ENCODE measurements at regions not wholly inside any gene's neighbourhood (a gene's known extent, or its start where the extent isn't known, plus 50 kb on each side); places are given as distances from the start of the nearest gene placed in this dataset.

DNA sequence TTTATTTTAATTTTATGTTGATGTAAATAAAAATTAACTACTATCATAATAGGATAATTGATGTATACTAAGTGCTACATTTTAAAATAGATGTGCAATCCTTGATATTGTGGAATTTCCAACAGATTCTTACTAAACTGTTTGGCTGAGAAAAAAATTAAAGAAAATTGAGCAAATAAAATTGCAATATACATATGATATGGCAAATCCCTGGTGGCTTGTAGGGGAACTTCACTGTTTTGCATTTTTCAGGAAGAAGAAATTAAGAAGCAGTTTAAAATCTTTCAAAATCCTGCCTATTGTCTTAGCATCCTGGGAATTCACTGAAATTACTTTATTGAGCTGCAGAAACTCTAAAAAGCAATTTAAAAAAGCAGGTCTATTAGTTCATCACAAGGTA is 191.4 kb upstream of the ADGRB3 start:
- no peak for DNase-seq (ENCODE audit: low read depth, low spot score)
- BruUV-seq (replicated peaks) = no TSS peak
- no peak overlapping the region for H2AFZ ChIP-seq (ENCODE audit: low read depth, low read length)
- no peaks in the 10 kb centered on the region for H3K9me1 ChIP-seq (replicated peaks; ENCODE audit: control insufficient read depth, extremely low read depth, insufficient read depth, low read length)
- no peaks in the 10 kb centered on the region for H4K20me1 ChIP-seq (replicated peaks; ENCODE audit: control insufficient read depth, extremely low read depth, insufficient read depth, low read length)
- no peak overlapping the region for H3K4me2 ChIP-seq (ENCODE audit: insufficient read depth, low read length)
- dilution Hi-C loops (cut with MboI; ENCODE audit: extremely low pct_ligation_motif_present, low sequenced_read_pairs) (no loop called here), intact Hi-C loops (cut with micrococcal nuclease) (no loop called here)
- no peaks in the 10 kb centered on the region for H3K27me3 ChIP-seq (ENCODE audit: control insufficient read depth in 2 of 2, insufficient read depth in 2 of 2, low read length in 2 of 2)
- ChIA-PET POLR2A (no interaction called here), CTCF (no interaction called here)
- no peaks in the 10 kb centered on the region for H3K4me1 ChIP-seq (ENCODE audit: control insufficient read depth, extremely low read depth, insufficient read depth, low read length)
- no peak overlapping the region for H3K4me3 ChIP-seq (replicated peaks in 1 of 3; ENCODE audit: insufficient read depth in 1 of 3, low read depth in 1 of 3, low read length in 3 of 3)
- TF ChIP-seq JUN (IDR thresholded peaks at IDR 0.05; ENCODE audit: borderline replicate concordance, insufficient read depth, insufficient read length, low read depth) (no peak), POLR2AphosphoS5 (IDR thresholded peaks at IDR 0.05; ENCODE audit: insufficient read depth, low read depth, low read length) (no peak), FOS (IDR thresholded peaks at IDR 0.05; ENCODE audit: borderline replicate concordance, insufficient read depth, low read length) (no peak), MYC (IDR thresholded peaks at IDR 0.05; ENCODE audit: low read depth, low read length) (no peak), GATA2 (IDR thresholded peaks at IDR 0.05; ENCODE audit: insufficient read depth, insufficient read length, low read depth, low read length) (no peak), EZH2 (IDR thresholded peaks at IDR 0.05; ENCODE audit: borderline replicate concordance, low read depth, low read length, severe bottlenecking) (no peak), POLR2A (IDR thresholded peaks at IDR 0.05; ENCODE audit: low read depth, low read length) (no peak), MAX (IDR thresholded peaks at IDR 0.05; ENCODE audit: insufficient read depth, insufficient read length) (no peak)
- TF ChIP-seq, protein P1, sequence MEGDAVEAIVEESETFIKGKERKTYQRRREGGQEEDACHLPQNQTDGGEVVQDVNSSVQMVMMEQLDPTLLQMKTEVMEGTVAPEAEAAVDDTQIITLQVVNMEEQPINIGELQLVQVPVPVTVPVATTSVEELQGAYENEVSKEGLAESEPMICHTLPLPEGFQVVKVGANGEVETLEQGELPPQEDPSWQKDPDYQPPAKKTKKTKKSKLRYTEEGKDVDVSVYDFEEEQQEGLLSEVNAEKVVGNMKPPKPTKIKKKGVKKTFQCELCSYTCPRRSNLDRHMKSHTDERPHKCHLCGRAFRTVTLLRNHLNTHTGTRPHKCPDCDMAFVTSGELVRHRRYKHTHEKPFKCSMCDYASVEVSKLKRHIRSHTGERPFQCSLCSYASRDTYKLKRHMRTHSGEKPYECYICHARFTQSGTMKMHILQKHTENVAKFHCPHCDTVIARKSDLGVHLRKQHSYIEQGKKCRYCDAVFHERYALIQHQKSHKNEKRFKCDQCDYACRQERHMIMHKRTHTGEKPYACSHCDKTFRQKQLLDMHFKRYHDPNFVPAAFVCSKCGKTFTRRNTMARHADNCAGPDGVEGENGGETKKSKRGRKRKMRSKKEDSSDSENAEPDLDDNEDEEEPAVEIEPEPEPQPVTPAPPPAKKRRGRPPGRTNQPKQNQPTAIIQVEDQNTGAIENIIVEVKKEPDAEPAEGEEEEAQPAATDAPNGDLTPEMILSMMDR (IDR thresholded peaks at IDR 0.05; ENCODE audit: extremely low read depth in 1 of 2, insufficient read depth in 1 of 2, low read depth in 1 of 2, low read length in 2 of 2) = no peak
- no peak overlapping the region for H3K9ac ChIP-seq (replicated peaks; ENCODE audit: extremely low read depth, insufficient read depth, low read length)
- H3K9me3 ChIP-seq (replicated peaks; ENCODE audit: control insufficient read depth, insufficient read depth, low read length) = no peaks in the 10 kb centered on the region
- FAIRE-seq = no peak
- no peaks in the 10 kb centered on the region for H3K36me3 ChIP-seq (ENCODE audit: control insufficient read depth in 2 of 2, extremely low read depth in 1 of 2, insufficient read depth in 2 of 2, low read length in 2 of 2)
- H3K79me2 ChIP-seq (ENCODE audit: control insufficient read depth, insufficient read depth, low read length) = no peaks in the 10 kb centered on the region
- H3K27ac ChIP-seq (ENCODE audit: insufficient read depth, low read depth, low read length) = no peak overlapping the region

All from endothelial cell of umbilical vein (primary cell).